ENCODE measurements at regions not wholly inside any gene's neighbourhood (a gene's known extent, or its start where the extent isn't known, plus 50 kb on each side); places are given as distances from the start of the nearest gene placed in this dataset.

DNA sequence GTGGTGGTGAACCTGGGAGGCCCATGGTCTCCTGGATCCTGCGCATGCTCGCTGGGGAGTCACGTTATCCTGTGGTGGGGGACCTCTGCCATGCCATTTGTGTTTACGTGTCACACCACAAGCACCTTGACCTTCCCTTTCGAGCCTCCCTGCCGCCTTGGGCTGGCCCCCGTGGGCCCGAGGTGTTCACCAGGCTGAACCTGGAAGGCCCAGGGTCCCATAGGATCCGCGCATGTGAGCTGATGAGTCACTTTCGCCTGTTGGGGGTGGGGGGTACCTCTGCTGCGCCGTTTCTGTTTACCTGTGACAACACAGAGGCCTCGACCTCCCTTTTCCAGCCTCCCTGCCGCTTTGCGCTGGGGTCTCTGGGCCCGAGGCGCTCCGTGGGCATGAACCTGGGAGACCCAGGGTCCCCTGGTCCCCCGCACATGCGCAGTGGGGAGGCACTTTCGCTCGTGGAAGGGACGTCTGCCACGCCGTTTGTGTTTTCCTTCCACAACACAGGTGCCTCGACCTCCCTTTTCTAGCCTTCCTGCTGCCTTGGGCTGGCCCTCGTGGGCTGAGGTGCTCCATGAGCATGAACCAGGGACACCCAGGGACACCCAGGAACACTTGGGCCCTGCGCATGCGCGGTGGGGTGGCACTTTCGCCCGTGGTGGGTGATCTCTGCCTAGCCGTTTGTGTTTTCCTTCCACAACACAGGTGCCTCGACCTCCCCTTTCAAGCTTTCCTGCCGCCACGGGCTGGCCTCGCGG is 334.1 kb downstream of the ALG10 start:
- WGBS, 5 donors = 70 to 79% (median 73%) methylated on average over 32 to 39 of the region's 39 CpGs
- Histone ChIP-seq H3K36me3 (no peaks in the 10 kb centered on the region), H3K27ac (no peak overlapping the region), H3K9me3 (peaks cover 0 to 100% (median 99%) of the 10 kb centered on the region in 4 donors), H3K27me3 (peaks cover 0 to 69% (median 0%) of the 10 kb centered on the region in 3 donors), H3K4me1 (no peaks in the 10 kb centered on the region), H3K4me3 (no peak overlapping the region)
- intact Hi-C loops (cut with DNase I; ENCODE audit: low total_unique reads) = no loop called here
- TF ChIP-seq POLR2AphosphoS5 (IDR thresholded peaks at IDR 0.05) (no peak), EP300 (IDR thresholded peaks at IDR 0.05) (no peak), POLR2A (IDR thresholded peaks at IDR 0.05) (no peak)
- TF ChIP-seq, protein P1, sequence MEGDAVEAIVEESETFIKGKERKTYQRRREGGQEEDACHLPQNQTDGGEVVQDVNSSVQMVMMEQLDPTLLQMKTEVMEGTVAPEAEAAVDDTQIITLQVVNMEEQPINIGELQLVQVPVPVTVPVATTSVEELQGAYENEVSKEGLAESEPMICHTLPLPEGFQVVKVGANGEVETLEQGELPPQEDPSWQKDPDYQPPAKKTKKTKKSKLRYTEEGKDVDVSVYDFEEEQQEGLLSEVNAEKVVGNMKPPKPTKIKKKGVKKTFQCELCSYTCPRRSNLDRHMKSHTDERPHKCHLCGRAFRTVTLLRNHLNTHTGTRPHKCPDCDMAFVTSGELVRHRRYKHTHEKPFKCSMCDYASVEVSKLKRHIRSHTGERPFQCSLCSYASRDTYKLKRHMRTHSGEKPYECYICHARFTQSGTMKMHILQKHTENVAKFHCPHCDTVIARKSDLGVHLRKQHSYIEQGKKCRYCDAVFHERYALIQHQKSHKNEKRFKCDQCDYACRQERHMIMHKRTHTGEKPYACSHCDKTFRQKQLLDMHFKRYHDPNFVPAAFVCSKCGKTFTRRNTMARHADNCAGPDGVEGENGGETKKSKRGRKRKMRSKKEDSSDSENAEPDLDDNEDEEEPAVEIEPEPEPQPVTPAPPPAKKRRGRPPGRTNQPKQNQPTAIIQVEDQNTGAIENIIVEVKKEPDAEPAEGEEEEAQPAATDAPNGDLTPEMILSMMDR (IDR thresholded peaks at IDR 0.05) = no peak
- DNase-seq = no peak

- Histone ChIP-seq H3K9me3 (peaks cover 2 to 100% (median 99%) of the 10 kb centered on the region in 4 donors), H3K4me1 (no peaks in the 10 kb centered on the region), H3K27me3 (peaks cover 0 to 68% (median 0%) of the 10 kb centered on the region in 3 donors), H3K27ac (no peak overlapping the region), H3K4me3 (no peak overlapping the region), H3K36me3 (no peaks in the 10 kb centered on the region)
- no peak for TF ChIP-seq EP300 (IDR thresholded peaks at IDR 0.05)
- TF ChIP-seq, protein P1 (IDR thresholded peaks at IDR 0.05) = no peak
- TF ChIP-seq POLR2AphosphoS5 (IDR thresholded peaks at IDR 0.05) = no peak
- no peak for TF ChIP-seq POLR2A (IDR thresholded peaks at IDR 0.05)
- 42 to 58% (median 49%) methylated on average over 16 to 20 of the region's 20 CpGs for WGBS, 5 donors
- intact Hi-C loops (cut with DNase I; ENCODE audit: low total_unique reads) = no loop called here
- no peak for DNase-seq
Observed at GRCh38 chr12:34357791-34358190, 335.5 kb downstream of the ALG10 start.

- intact Hi-C loops (cut with DNase I; ENCODE audit: low total_unique reads) = no loop called here
- TF ChIP-seq POLR2AphosphoS5 (IDR thresholded peaks at IDR 0.05) (no peak), EP300 (IDR thresholded peaks at IDR 0.05) (no peak)
- TF ChIP-seq, protein P1 (IDR thresholded peaks at IDR 0.05) = no peak
- H3K36me3 ChIP-seq = no peaks in the 10 kb centered on the region
- H3K27me3 ChIP-seq = peaks cover 0 to 64% (median 0%) of the 10 kb centered on the region in 3 donors
- H3K4me3 ChIP-seq = no peak overlapping the region
- peaks cover 2 to 100% (median 98%) of the 10 kb centered on the region in 4 donors for H3K9me3 ChIP-seq
- no peaks in the 10 kb centered on the region for H3K4me1 ChIP-seq
- H3K27ac ChIP-seq = no peak overlapping the region
- no peak for DNase-seq
- WGBS, 5 donors = 51 to 66% (median 62%) methylated on average over 13 to 18 of the region's 18 CpGs
Observed at GRCh38 chr12:34358198-34358597, 335.9 kb downstream of the ALG10 start.

GRCh38 chr12:34361721-34362316 is 339.5 kb downstream of the ALG10 start:
- no peaks in the 10 kb centered on the region for H3K4me1 ChIP-seq
- intact Hi-C loops (cut with DNase I; ENCODE audit: low total_unique reads) = no loop called here
- H3K27me3 ChIP-seq = peaks cover 0 to 42% (median 0%) of the 10 kb centered on the region in 3 donors
- no peak overlapping the region for H3K4me3 ChIP-seq
- DNase-seq = no peak
- peaks cover 25 to 100% (median 98%) of the 10 kb centered on the region in 4 donors for H3K9me3 ChIP-seq
- H3K27ac ChIP-seq = no peak overlapping the region
- no peak for TF ChIP-seq POLR2A (IDR thresholded peaks at IDR 0.05)
- TF ChIP-seq EP300 (IDR thresholded peaks at IDR 0.05) = no peak
- TF ChIP-seq, protein P1 (IDR thresholded peaks at IDR 0.05) = no peak
- TF ChIP-seq POLR2AphosphoS5 (IDR thresholded peaks at IDR 0.05) = no peak
- 50 to 58% (median 55%) methylated on average over 27 to 30 of the region's 30 CpGs for WGBS, 5 donors
- no peaks in the 10 kb centered on the region for H3K36me3 ChIP-seq

Measured in stomach (tissue), 8 donors.